H7 (cell line): ENCODE measurements at regions not wholly inside any gene's neighbourhood (a gene's known extent, or its start where the extent isn't known, plus 50 kb on each side); places are given as distances from the start of the nearest gene placed in this dataset.
"Not testable (repeated sequence)": the region's sequence is repeated elsewhere in the genome, so short reads cannot be mapped to it uniquely, and the experiment has no call there.

Experiments used
- DNase-seq: peaks from one replicate; pipeline ENCODE4 v3.0.0; 2012
- H3K27me3 ChIP-seq: 2 replicates; pipeline ENCODE4 v1.6.0; 2011; ENCODE audit warnings: mild to moderate bottlenecking, low read length; ENCODE audit not compliant: control insufficient read depth, insufficient read depth
- H3K36me3 ChIP-seq: replicated peaks from 2 replicates; pipeline ENCODE4 v1.5.1; 2011; ENCODE audit warnings: low read length; ENCODE audit not compliant: control insufficient read depth, insufficient read depth
- H3K4me3 ChIP-seq: 2 replicates; pipeline ENCODE4 v1.5.1; 2011; ENCODE audit warnings: low read depth, mild to moderate bottlenecking, control low read depth, low read length, moderate library complexity; ENCODE audit not compliant: insufficient read depth

- H3K36me3 ChIP-seq, DNase-seq: not testable (repeated sequence)
Measured at GRCh38 chr4:187671521-187671920, 324.1 kb upstream of the ZFP42 start.

GRCh38 chr4:187671958-187672357 is 323.6 kb upstream of the ZFP42 start:
- H3K36me3 ChIP-seq, DNase-seq, H3K27me3 ChIP-seq, H3K4me3 ChIP-seq: not testable (repeated sequence)

More at GRCh38 chr4:187671521-187671920, 324.1 kb upstream of the ZFP42 start:
- not testable (repeated sequence) for H3K27me3 ChIP-seq, H3K4me3 ChIP-seq

- not testable (repeated sequence) for H3K36me3 ChIP-seq
Measured at GRCh38 chr4:187672526-187672925, 323.0 kb upstream of the ZFP42 start.

GRCh38 chr4:187679450-187679849 is 316.1 kb upstream of the ZFP42 start:
- DNase-seq, result no peak
- Histone ChIP-seq H3K27me3 (no peaks in the 10 kb centered on the region), H3K4me3 (no peak overlapping the region), H3K36me3 (no peaks in the 10 kb centered on the region)

More at GRCh38 chr4:187672526-187672925, 323.0 kb upstream of the ZFP42 start:
- H3K4me3 ChIP-seq, H3K27me3 ChIP-seq, DNase-seq: not testable (repeated sequence)

GRCh38 chr4:187685247-187685646 is 310.3 kb upstream of the ZFP42 start:
- Histone ChIP-seq H3K27me3 (no peaks in the 10 kb centered on the region), H3K36me3 (no peaks in the 10 kb centered on the region), H3K4me3 (no peak overlapping the region)
- DNase-seq, result no peak

GRCh38 chr4:187687697-187688096 is 307.9 kb upstream of the ZFP42 start:
- H3K27me3 ChIP-seq, result no peaks in the 10 kb centered on the region
- no peak for DNase-seq
- H3K36me3 ChIP-seq, result no peaks in the 10 kb centered on the region
- no peak overlapping the region for H3K4me3 ChIP-seq

GRCh38 chr4:187692626-187693025 is 302.9 kb upstream of the ZFP42 start:
- DNase-seq, result no peak
- no peaks in the 10 kb centered on the region for H3K36me3 ChIP-seq
- H3K27me3 ChIP-seq, result no peaks in the 10 kb centered on the region
- H3K4me3 ChIP-seq, result no peak overlapping the region

- not testable (repeated sequence) for DNase-seq, H3K4me3 ChIP-seq, H3K36me3 ChIP-seq, H3K27me3 ChIP-seq
Measured at GRCh38 chr4:187695531-187695930, 300.0 kb upstream of the ZFP42 start.

- Histone ChIP-seq H3K36me3 (no peaks in the 10 kb centered on the region), H3K4me3 (no peak overlapping the region), H3K27me3 (no peaks in the 10 kb centered on the region)
- DNase-seq, result no peak
Measured at GRCh38 chr4:187711586-187711985, 284.0 kb upstream of the ZFP42 start.

- Histone ChIP-seq H3K36me3 (no peaks in the 10 kb centered on the region), H3K4me3 (no peak overlapping the region), H3K27me3 (no peaks in the 10 kb centered on the region)
- DNase-seq, result no peak
Measured at GRCh38 chr4:187714957-187715356, 280.6 kb upstream of the ZFP42 start.

- H3K27me3 ChIP-seq, result no peaks in the 10 kb centered on the region
Measured at GRCh38 chr4:187715466-187715865, 280.1 kb upstream of the ZFP42 start.

GRCh38 chr4:187724456-187724855 is 271.1 kb upstream of the ZFP42 start:
- H3K36me3 ChIP-seq, result no peaks in the 10 kb centered on the region
- no peaks in the 10 kb centered on the region for H3K27me3 ChIP-seq
- DNase-seq, result no peak
- no peak overlapping the region for H3K4me3 ChIP-seq

More at GRCh38 chr4:187715466-187715865, 280.1 kb upstream of the ZFP42 start:
- DNase-seq, result no peak
- Histone ChIP-seq H3K4me3 (no peak overlapping the region), H3K36me3 (no peaks in the 10 kb centered on the region)

- Histone ChIP-seq H3K36me3 (no peaks in the 10 kb centered on the region), H3K27me3 (no peaks in the 10 kb centered on the region), H3K4me3 (no peak overlapping the region)
- DNase-seq, result no peak
Measured at GRCh38 chr4:187726485-187726884, 269.1 kb upstream of the ZFP42 start.

- no peaks in the 10 kb centered on the region for H3K36me3 ChIP-seq
- no peak overlapping the region for H3K4me3 ChIP-seq
- no peak for DNase-seq
- no peaks in the 10 kb centered on the region for H3K27me3 ChIP-seq
Measured at GRCh38 chr4:187732524-187732923, 263.0 kb upstream of the ZFP42 start.

- Histone ChIP-seq H3K4me3 (no peak overlapping the region), H3K27me3 (no peaks in the 10 kb centered on the region), H3K36me3 (no peaks in the 10 kb centered on the region)
- no peak for DNase-seq
Measured at GRCh38 chr4:187739771-187740170, 255.8 kb upstream of the ZFP42 start.

GRCh38 chr4:187744911-187745310 is 250.7 kb upstream of the ZFP42 start:
- Histone ChIP-seq H3K36me3 (no peaks in the 10 kb centered on the region), H3K27me3 (no peaks in the 10 kb centered on the region), H3K4me3 (no peak overlapping the region)
- no peak for DNase-seq
